Vagina (tissue), 2 donors: ENCODE measurements at regions not wholly inside any gene's neighbourhood (a gene's known extent, or its start where the extent isn't known, plus 50 kb on each side); places are given as distances from the start of the nearest gene placed in this dataset.
"Not testable (repeated sequence)": the region's sequence is repeated elsewhere in the genome, so short reads cannot be mapped to it uniquely, and the experiment has no call there.

Source experiments
- DNase-seq, 2 donors: peaks; one replicate each; pipeline ENCODE4 v3.0.0-alpha.2; 2017; ENCODE audit errors: extremely low spot score in 2 of 2
- H3K27ac ChIP-seq: fragments of 200-600 bp; sonication (generic); one replicate; pipeline ENCODE4 v1.5.1; 2019
- H3K27me3 ChIP-seq: fragments of 200-600 bp; sonication (generic); one replicate; pipeline ENCODE4 v1.5.1; 2019
- H3K36me3 ChIP-seq, 2 donors: fragments of 200-600 bp; sonication (generic); one replicate each; pipeline ENCODE4 v1.5.1; 2017 to 2019
- H3K4me1 ChIP-seq: fragments of 200-600 bp; sonication (generic); one replicate; pipeline ENCODE4 v1.5.1; 2019
- H3K4me3 ChIP-seq, 2 donors: fragments of 200-600 bp; sonication (generic); 1 replicate in 1 of 2; 2 replicates in 1 of 2; pipeline ENCODE4 v1.5.1; 2016 to 2019
- H3K9me3 ChIP-seq: fragments of 200-600 bp; sonication (generic); one replicate; pipeline ENCODE4 v1.5.1; 2019
- CTCF ChIP-seq, 3 experiments: fragments of 450-650 bp in 2 of 3; fragments of 200-600 bp in 1 of 3; sonication (generic) in 1 of 3; IDR thresholded peaks; one replicate each; pipeline ENCODE4 v1.5.1; 2017 to 2019; ENCODE audit warnings: antibody characterized with exemption in 3 of 3, mild to moderate bottlenecking in 2 of 3, moderate library complexity in 2 of 3
- POLR2A ChIP-seq, 2 donors: fragments of 450-650 bp; IDR thresholded peaks; one replicate each; pipeline ENCODE4 v1.6.1; 2017; ENCODE audit warnings: antibody characterized with exemption in 2 of 2, mild to moderate bottlenecking in 2 of 2, moderate library complexity in 2 of 2
- POLR2AphosphoS5 ChIP-seq, 2 donors: sonication (generic); formaldehyde crosslinking; IDR thresholded peaks; one replicate each; pipeline ENCODE4 v1.9.0; 2017; ENCODE audit warnings: antibody characterized with exemption in 2 of 2, mild to moderate bottlenecking in 2 of 2, low read depth in 1 of 2; ENCODE audit not compliant: insufficient read depth in 1 of 2
- intact Hi-C: fragments of 100-400 bp; cut with DNase I; formaldehyde crosslinking; loops from one replicate; pipeline ENCODE4 v1.15.1; 2023

- peaks cover 0 to 6% of the 10 kb centered on the region in 2 donors for H3K36me3 ChIP-seq
- no peak for DNase-seq
- no peak for TF ChIP-seq POLR2A (IDR thresholded peaks at IDR 0.05)
- no peak for TF ChIP-seq CTCF (IDR thresholded peaks at IDR 0.05)
- no peak for TF ChIP-seq POLR2AphosphoS5 (IDR thresholded peaks at IDR 0.05; ENCODE audit: insufficient read depth in 1 of 2, low read depth in 1 of 2)
- no peak overlapping the region for H3K4me3 ChIP-seq
- no peak overlapping the region for H3K27ac ChIP-seq
- H3K9me3 ChIP-seq, result no peaks in the 10 kb centered on the region
- intact Hi-C loops, result no loop called here
- H3K4me1 ChIP-seq, result peaks cover 12% of the 10 kb centered on the region
- H3K27me3 ChIP-seq, result no peaks in the 10 kb centered on the region
Observed at GRCh38 chr1:184878002-184878401, 96.3 kb downstream of the NIBAN1 start.

GRCh38 chr1:184876015-184876414 lies 98.3 kb downstream of the NIBAN1 start:
- H3K9me3 ChIP-seq, H3K27ac ChIP-seq, H3K4me3 ChIP-seq, DNase-seq, H3K36me3 ChIP-seq, intact Hi-C loops, H3K27me3 ChIP-seq, H3K4me1 ChIP-seq: not testable (repeated sequence)

- Histone ChIP-seq H3K9me3 (no peaks in the 10 kb centered on the region), H3K4me3 (no peak overlapping the region), H3K4me1 (no peaks in the 10 kb centered on the region), H3K36me3 (peaks cover 0 to 6% of the 10 kb centered on the region in 2 donors), H3K27ac (no peak overlapping the region), H3K27me3 (no peaks in the 10 kb centered on the region)
- TF ChIP-seq CTCF (IDR thresholded peaks at IDR 0.05) (no peak), POLR2A (IDR thresholded peaks at IDR 0.05) (no peak), POLR2AphosphoS5 (IDR thresholded peaks at IDR 0.05; ENCODE audit: insufficient read depth in 1 of 2, low read depth in 1 of 2) (no peak)
- no peak for DNase-seq
- intact Hi-C loops, result no loop called here
Observed at GRCh38 chr1:184875218-184875617, 99.1 kb downstream of the NIBAN1 start.

GRCh38 chr1:184870319-184870718 lies 104.0 kb downstream of the NIBAN1 start:
- TF ChIP-seq CTCF (IDR thresholded peaks at IDR 0.05) (no peak), POLR2AphosphoS5 (IDR thresholded peaks at IDR 0.05; ENCODE audit: insufficient read depth in 1 of 2, low read depth in 1 of 2) (no peak), POLR2A (IDR thresholded peaks at IDR 0.05) (no peak)
- Histone ChIP-seq H3K9me3 (no peaks in the 10 kb centered on the region), H3K27ac (no peak overlapping the region), H3K27me3 (no peaks in the 10 kb centered on the region), H3K4me3 (no peak overlapping the region), H3K4me1 (peaks cover 25% of the 10 kb centered on the region), H3K36me3 (peaks cover 0 to 6% of the 10 kb centered on the region in 2 donors)
- intact Hi-C loops, result no loop called here
- DNase-seq, result no peak

- TF ChIP-seq POLR2AphosphoS5 (IDR thresholded peaks at IDR 0.05; ENCODE audit: insufficient read depth in 1 of 2, low read depth in 1 of 2) (no peak), CTCF (IDR thresholded peaks at IDR 0.05) (no peak), POLR2A (IDR thresholded peaks at IDR 0.05) (no peak)
- DNase-seq, result no peak
- H3K27me3 ChIP-seq, result no peaks in the 10 kb centered on the region
- H3K9me3 ChIP-seq, result no peaks in the 10 kb centered on the region
- H3K4me1 ChIP-seq, result peaks cover 25% of the 10 kb centered on the region
- intact Hi-C loops, result no loop called here
- no peak overlapping the region for H3K4me3 ChIP-seq
- peak overlapping the region; percentile 20 for H3K27ac ChIP-seq
- H3K36me3 ChIP-seq, result no peaks in the 10 kb centered on the region
Observed at GRCh38 chr1:184867866-184868689, 106.2 kb downstream of the NIBAN1 start.
